DND-41 (cell line): ENCODE measurements at regions not wholly inside any gene's neighbourhood (a gene's known extent, or its start where the extent isn't known, plus 50 kb on each side); places are given as distances from the start of the nearest gene placed in this dataset.
A peak's percentile ranks its signal among the peaks of the same experiment; 100 is the strongest.

ENCODE experiments used
- ATAC-seq: fragments of 200-7000 bp; cut with Tn5 transposase; 3 replicates; pipeline ENCODE4 v1.9.1; 2021; ENCODE audit warnings: low read depth; ENCODE audit not compliant: insufficient read depth
- DNase-seq: peaks from one replicate; pipeline ENCODE4 v3.0.0-alpha.2; 2020
- H2AFZ ChIP-seq: 2 replicates; pipeline ENCODE4 v1.6.0; 2012; ENCODE audit warnings: low read depth, low read length
- H3K27ac ChIP-seq: 2 replicates; pipeline ENCODE4 v1.5.1; 2012; ENCODE audit warnings: low read length, inconsistent platforms
- H3K27me3 ChIP-seq: fragments of 200-600 bp; sonication (generic); 2 replicates; pipeline ENCODE4 v1.6.0; 2012; ENCODE audit warnings: low read length, mild to moderate bottlenecking, inconsistent platforms; ENCODE audit not compliant: insufficient read depth, poor library complexity
- H3K36me3 ChIP-seq: 2 replicates; pipeline ENCODE4 v1.5.1; 2012; ENCODE audit warnings: low read length, inconsistent platforms; ENCODE audit not compliant: insufficient read depth
- H3K4me1 ChIP-seq: 2 replicates; pipeline ENCODE4 v1.5.1; 2012; ENCODE audit warnings: mild to moderate bottlenecking, low read length; ENCODE audit not compliant: insufficient read depth
- H3K4me2 ChIP-seq: 2 replicates; pipeline ENCODE4 v1.6.0; 2012; ENCODE audit warnings: mild to moderate bottlenecking, moderate library complexity, low read length, inconsistent platforms; ENCODE audit not compliant: insufficient read depth
- H3K4me3 ChIP-seq, 2 experiments: fragments of 200-600 bp in 1 of 2; shearing (Covaris generic) in 1 of 2; 2 replicates each; pipeline ENCODE4 v1.5.1; 2012 to 2016; ENCODE audit warnings: inconsistent platforms in 2 of 2, low read length in 2 of 2, mild to moderate bottlenecking in 2 of 2, low read depth in 1 of 2, moderate library complexity in 1 of 2
- H3K79me2 ChIP-seq: 2 replicates; pipeline ENCODE4 v1.6.0; 2012; ENCODE audit warnings: low read length, inconsistent platforms; ENCODE audit not compliant: insufficient read depth
- H3K9ac ChIP-seq: 2 replicates; pipeline ENCODE4 v1.6.0; 2012; ENCODE audit warnings: low read depth, mild to moderate bottlenecking, inconsistent platforms, low read length, moderate library complexity
- H3K9me3 ChIP-seq: 2 replicates; pipeline ENCODE4 v1.5.1; 2012; ENCODE audit warnings: low read length, moderate library complexity, mild to moderate bottlenecking, inconsistent platforms; ENCODE audit not compliant: insufficient read depth, severe bottlenecking
- H4K20me1 ChIP-seq: 2 replicates; pipeline ENCODE4 v1.6.0; 2012; ENCODE audit warnings: low read length; ENCODE audit not compliant: insufficient read depth
- CTCF ChIP-seq: IDR thresholded peaks from 2 replicates; pipeline ENCODE4 v1.5.1; 2012; ENCODE audit warnings: borderline replicate concordance, low read length, moderate library complexity, mild to moderate bottlenecking; ENCODE audit not compliant: poor library complexity, severe bottlenecking; ENCODE audit errors: extremely low read depth
- EZH2 ChIP-seq: IDR thresholded peaks from 3 replicates; pipeline ENCODE4 v1.6.1; 2012; ENCODE audit warnings: borderline replicate concordance, low read depth, mild to moderate bottlenecking, moderate library complexity, low read length, inconsistent platforms; ENCODE audit not compliant: severe bottlenecking

GRCh38 chr4:162499478-162499877 is 335.7 kb upstream of the FSTL5 start:
- DNase-seq (no peak), ATAC-seq (no peak)
- Histone ChIP-seq H3K4me1 (no peaks in the 10 kb centered on the region), H3K9me3 (no peaks in the 10 kb centered on the region), H3K9ac (no peak overlapping the region), H3K27ac (no peak overlapping the region), H3K79me2 (no peaks in the 10 kb centered on the region), H4K20me1 (no peaks in the 10 kb centered on the region), H2AFZ (no peak overlapping the region), H3K36me3 (no peaks in the 10 kb centered on the region), H3K27me3 (no peaks in the 10 kb centered on the region), H3K4me3 (no peak overlapping the region), H3K4me2 (no peak overlapping the region)
- TF ChIP-seq EZH2 (no peak), CTCF (peak; percentile 30)

GRCh38 chr4:162498168-162498567 is 334.4 kb upstream of the FSTL5 start:
- Histone ChIP-seq H3K36me3 (no peaks in the 10 kb centered on the region), H3K79me2 (no peaks in the 10 kb centered on the region), H4K20me1 (no peaks in the 10 kb centered on the region), H3K4me3 (no peak overlapping the region), H3K9me3 (no peaks in the 10 kb centered on the region), H3K4me2 (no peak overlapping the region), H3K4me1 (no peaks in the 10 kb centered on the region), H3K27ac (no peak overlapping the region), H2AFZ (no peak overlapping the region), H3K9ac (no peak overlapping the region), H3K27me3 (no peaks in the 10 kb centered on the region)
- TF ChIP-seq EZH2 (no peak), CTCF (no peak)
- DNase-seq, result no peak
- ATAC-seq, result no peak

GRCh38 chr4:162497564-162498167 is 333.9 kb upstream of the FSTL5 start:
- Histone ChIP-seq H3K4me3 (no peak overlapping the region), H3K79me2 (no peaks in the 10 kb centered on the region), H3K27ac (no peak overlapping the region), H3K4me1 (no peaks in the 10 kb centered on the region), H2AFZ (no peak overlapping the region), H3K27me3 (no peaks in the 10 kb centered on the region), H3K9ac (no peak overlapping the region), H3K9me3 (no peaks in the 10 kb centered on the region), H3K36me3 (no peaks in the 10 kb centered on the region), H3K4me2 (no peak overlapping the region), H4K20me1 (no peaks in the 10 kb centered on the region)
- peak; percentile 76 for TF ChIP-seq CTCF
- TF ChIP-seq EZH2, result no peak
- ATAC-seq (peak; percentile 79; the same call in 2 of the 3 replicates), DNase-seq (peak; percentile 10)
